Inflammatory macrophage (primary cell): ENCODE measurements at regions not wholly inside any gene's neighbourhood (a gene's known extent, or its start where the extent isn't known, plus 50 kb on each side); places are given as distances from the start of the nearest gene placed in this dataset.
"Not testable (repeated sequence)": the region's sequence is repeated elsewhere in the genome, so short reads cannot be mapped to it uniquely, and the experiment has no call there.

Experiments
- DNase-seq, 2 donors: peaks; one replicate each; pipeline ENCODE4 v3.0.0-alpha.2; 2020 to 2022

- no peak for DNase-seq
Observed at GRCh38 chr2:60230596-60230995, 322.9 kb downstream of the BCL11A start.

GRCh38 chr2:60230037-60230436 is 323.4 kb downstream of the BCL11A start:
- no peak for DNase-seq

- DNase-seq: no peak
Observed at GRCh38 chr2:60226943-60227342, 326.5 kb downstream of the BCL11A start.

GRCh38 chr2:60226191-60226590 is 327.3 kb downstream of the BCL11A start:
- DNase-seq: no peak

- no peak for DNase-seq
Observed at GRCh38 chr2:60223859-60224258, 329.6 kb downstream of the BCL11A start.

- DNase-seq: peak; percentile 4 to 7
Observed at GRCh38 chr2:60221098-60221497, 332.4 kb downstream of the BCL11A start.

- no peak for DNase-seq
Observed at GRCh38 chr2:60219536-60219935, 333.9 kb downstream of the BCL11A start.

GRCh38 chr2:60216452-60216995 is 336.9 kb downstream of the BCL11A start:
- DNase-seq: no peak

GRCh38 chr2:60215386-60215901 is 338.0 kb downstream of the BCL11A start:
- DNase-seq: no peak

GRCh38 chr2:60214626-60214875 is 338.9 kb downstream of the BCL11A start:
- DNase-seq: no peak

GRCh38 chr2:60213865-60214625 is 339.4 kb downstream of the BCL11A start:
- DNase-seq: peak; percentile 68 to 73

GRCh38 chr2:60212181-60212945 is 341.1 kb downstream of the BCL11A start:
- DNase-seq: no peak

- DNase-seq: not testable (repeated sequence)
Observed at GRCh38 chr2:60189006-60189405, 364.4 kb downstream of the BCL11A start.

- DNase-seq: no peak
Observed at GRCh38 chr2:60175290-60175689, 378.2 kb downstream of the BCL11A start.

GRCh38 chr2:60174146-60174545 is 379.3 kb downstream of the BCL11A start:
- no peak for DNase-seq

GRCh38 chr2:60172801-60173200 is 380.7 kb downstream of the BCL11A start:
- no peak for DNase-seq

- DNase-seq: no peak
Observed at GRCh38 chr2:60170272-60170671, 383.2 kb downstream of the BCL11A start.

GRCh38 chr2:60168247-60168646 is 385.2 kb downstream of the BCL11A start:
- no peak for DNase-seq

GRCh38 chr2:60167089-60167488 is 386.4 kb downstream of the BCL11A start:
- DNase-seq: no peak

GRCh38 chr2:60163691-60164090 is 389.8 kb downstream of the BCL11A start:
- no peak for DNase-seq

GRCh38 chr2:60159519-60159918 is 393.9 kb downstream of the BCL11A start:
- DNase-seq: no peak

- no peak for DNase-seq
Observed at GRCh38 chr2:60158262-60158661, 395.2 kb downstream of the BCL11A start.

- no peak for DNase-seq
Observed at GRCh38 chr2:60157283-60157682, 396.2 kb downstream of the BCL11A start.

GRCh38 chr2:60154142-60154541 is 399.3 kb downstream of the BCL11A start:
- peak; percentile 47 to 48 for DNase-seq
